CD14-positive monocyte (primary cell): ENCODE measurements at regions not wholly inside any gene's neighbourhood (a gene's known extent, or its start where the extent isn't known, plus 50 kb on each side); places are given as distances from the start of the nearest gene placed in this dataset.

Experiments
- DNase-seq, 3 donors: peaks; one replicate each; pipeline ENCODE4 v3.0.0-alpha.2; 2011 to 2022
- H2AFZ ChIP-seq: 2 replicates; pipeline ENCODE4 v1.6.0; 2012; ENCODE audit warnings: mild to moderate bottlenecking, low read depth, low read length, inconsistent platforms; ENCODE audit not compliant: insufficient read depth, poor library complexity, severe bottlenecking
- H3K27ac ChIP-seq, 2 donors: 1 replicate in 1 of 2; 2 replicates in 1 of 2; pipeline ENCODE4 v1.5.1; 2012 to 2013; ENCODE audit warnings: low read length in 2 of 2, control low read depth in 1 of 2, inconsistent platforms in 1 of 2, low read depth in 1 of 2, mild to moderate bottlenecking in 1 of 2
- H3K27me3 ChIP-seq, 2 donors: one replicate each; pipeline versions ENCODE4 v1.6.0 to v1.6.1; 2011 to 2013; ENCODE audit warnings: low read length in 2 of 2; ENCODE audit not compliant: control insufficient read depth in 2 of 2, insufficient read depth in 2 of 2
- H3K36me3 ChIP-seq, 2 donors: replicated peaks in 1 of 2; 1 replicate in 1 of 2; 2 replicates in 1 of 2; pipeline versions ENCODE4 v1.5.1 to v1.6.1; 2012 to 2013; ENCODE audit warnings: low read length in 2 of 2, control low read depth in 1 of 2, inconsistent platforms in 1 of 2, mild to moderate bottlenecking in 1 of 2; ENCODE audit not compliant: insufficient read depth in 2 of 2, control insufficient read depth in 1 of 2
- H3K4me1 ChIP-seq, 2 donors: 1 replicate in 1 of 2; 2 replicates in 1 of 2; pipeline versions ENCODE4 v1.5.1 to v1.6.1; 2012 to 2013; ENCODE audit warnings: low read length in 2 of 2, control low read depth in 1 of 2, inconsistent platforms in 1 of 2, mild to moderate bottlenecking in 1 of 2, moderate library complexity in 1 of 2; ENCODE audit not compliant: insufficient read depth in 2 of 2, control insufficient read depth in 1 of 2
- H3K4me2 ChIP-seq: replicated peaks from 2 replicates; pipeline ENCODE3; 2012; ENCODE audit warnings: low read length, moderate library complexity, mild to moderate bottlenecking; ENCODE audit not compliant: poor library complexity, severe bottlenecking; ENCODE audit errors: extremely low read depth
- H3K4me3 ChIP-seq, 3 experiments: fragments of 200-600 bp in 1 of 3; sonication (generic) in 1 of 3; replicated peaks in 1 of 3; 1 replicate in 2 of 3; 2 replicates in 1 of 3; pipeline ENCODE4 v1.5.1; 2011 to 2013; ENCODE audit warnings: low read length in 3 of 3, mild to moderate bottlenecking in 3 of 3, control low read depth in 2 of 3, low read depth in 2 of 3, inconsistent platforms in 1 of 3, moderate library complexity in 1 of 3
- H3K79me2 ChIP-seq: 2 replicates; pipeline ENCODE4 v1.6.0; 2012; ENCODE audit warnings: mild to moderate bottlenecking, control low read depth, inconsistent platforms, low read length, moderate library complexity; ENCODE audit not compliant: insufficient read depth
- H3K9ac ChIP-seq: 2 replicates; pipeline ENCODE4 v1.6.0; 2017; ENCODE audit warnings: low read length, mild to moderate bottlenecking; ENCODE audit not compliant: insufficient read depth, poor library complexity, severe bottlenecking
- H3K9me3 ChIP-seq, 2 donors: replicated peaks in 1 of 2; 1 replicate in 1 of 2; 2 replicates in 1 of 2; pipeline versions ENCODE4 v1.5.1 to v1.6.1; 2012 to 2013; ENCODE audit warnings: low read length in 2 of 2, control low read depth in 1 of 2; ENCODE audit not compliant: control insufficient read depth in 1 of 2, insufficient read depth in 1 of 2
- H4K20me1 ChIP-seq: 2 replicates; pipeline ENCODE4 v1.6.0; 2012; ENCODE audit warnings: mild to moderate bottlenecking, low read length, control low read depth, moderate library complexity; ENCODE audit not compliant: insufficient read depth
- H3K27ac Mint-ChIP-seq, 7 donors: one replicate each; pipeline ENCODE4 v1.8.0; 2020; ENCODE audit warnings: mild to moderate bottlenecking in 7 of 7, mixed read lengths in 7 of 7, moderate library complexity in 6 of 7, inconsistent platforms in 2 of 7
- H3K27me3 Mint-ChIP-seq, 3 donors: one replicate each; pipeline ENCODE4 v1.8.0; 2021 to 2022; ENCODE audit warnings: low read depth in 3 of 3, mild to moderate bottlenecking in 3 of 3, mixed read lengths in 3 of 3, moderate library complexity in 3 of 3, inconsistent platforms in 1 of 3
- H3K36me3 Mint-ChIP-seq, 2 donors: one replicate each; pipeline ENCODE4 v1.8.0; 2020; ENCODE audit warnings: mixed read lengths in 2 of 2, inconsistent platforms in 1 of 2, mild to moderate bottlenecking in 1 of 2
- H3K4me1 Mint-ChIP-seq: one replicate; pipeline ENCODE4 v1.8.0; 2020; ENCODE audit warnings: mild to moderate bottlenecking, mixed read lengths
- H3K4me3 Mint-ChIP-seq, 2 donors: one replicate each; pipeline ENCODE4 v1.8.0; 2020; ENCODE audit warnings: mild to moderate bottlenecking in 2 of 2, mixed read lengths in 2 of 2, moderate library complexity in 1 of 2
- H3K9me3 Mint-ChIP-seq, 7 donors: one replicate each; pipeline ENCODE4 v1.8.0; 2020 to 2022; ENCODE audit warnings: mixed read lengths in 7 of 7, mild to moderate bottlenecking in 6 of 7, moderate library complexity in 6 of 7, inconsistent platforms in 2 of 7
- WGBS: methylation state at CpG from one replicate; pipeline ENCODE4 v1.1.5; 2013; ENCODE audit warnings: missing lambda C conversion rate; ENCODE audit not compliant: insufficient coverage; 5-methylcytosine and 5-hydroxymethylcytosine counted together
- intact Hi-C, 2 donors: fragments of 100-400 bp; cut with micrococcal nuclease; formaldehyde crosslinking; loops; one replicate each; pipeline versions ENCODE4 v1.15.0 to v1.15.1; 2023
- TF ChIP-seq, protein P1 (sequence below): fragments of 200-600 bp; IDR thresholded peaks from one replicate; pipeline ENCODE4 v1.8.0; 2022; ENCODE audit warnings: antibody characterized with exemption, mild to moderate bottlenecking

DNA sequence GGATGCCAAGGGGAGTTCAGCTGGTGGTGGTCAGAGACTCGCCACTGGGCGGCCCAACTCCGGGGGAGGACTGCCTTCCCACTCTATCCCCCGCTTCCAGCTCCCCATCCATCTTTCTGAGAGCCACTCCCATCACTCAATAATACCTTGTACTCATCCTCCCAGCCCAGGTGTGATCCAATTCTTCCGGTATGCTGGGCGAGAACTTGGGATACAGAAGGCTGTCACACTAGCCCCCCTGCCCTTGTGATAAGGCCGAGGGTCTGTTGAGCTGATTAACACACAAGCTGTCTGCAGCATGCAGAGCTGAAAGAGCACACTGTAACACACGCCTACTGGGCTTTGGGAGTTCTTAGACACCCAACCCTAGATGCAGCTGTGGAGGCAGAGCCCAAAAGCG lies 460.4 kb upstream of the EEF2KMT start:
- no peaks in the 10 kb centered on the region for H4K20me1 ChIP-seq
- Mint-ChIP-seq H3K27ac (no peak overlapping the region), H3K27me3 (peaks cover 0 to 3% (median 0%) of the 10 kb centered on the region in 3 donors), H3K9me3 (peaks cover 8 to 26% (median 18%) of the 10 kb centered on the region in 7 donors), H3K4me1 (peaks cover 2% of the 10 kb centered on the region), H3K4me3 (no peak overlapping the region), H3K36me3 (no peaks in the 10 kb centered on the region)
- peaks cover 8 to 20% of the 10 kb centered on the region in 2 donors for H3K9me3 ChIP-seq
- WGBS, result 54% methylated on average over 5 of the region's 9 CpGs
- intact Hi-C loops, result no loop called here
- H2AFZ ChIP-seq, result no peak overlapping the region
- H3K9ac ChIP-seq, result no peak overlapping the region
- no peak overlapping the region for H3K4me3 ChIP-seq
- no peak overlapping the region for H3K4me2 ChIP-seq
- DNase-seq, result no peak
- no peaks in the 10 kb centered on the region for H3K4me1 ChIP-seq
- TF ChIP-seq, protein P1, sequence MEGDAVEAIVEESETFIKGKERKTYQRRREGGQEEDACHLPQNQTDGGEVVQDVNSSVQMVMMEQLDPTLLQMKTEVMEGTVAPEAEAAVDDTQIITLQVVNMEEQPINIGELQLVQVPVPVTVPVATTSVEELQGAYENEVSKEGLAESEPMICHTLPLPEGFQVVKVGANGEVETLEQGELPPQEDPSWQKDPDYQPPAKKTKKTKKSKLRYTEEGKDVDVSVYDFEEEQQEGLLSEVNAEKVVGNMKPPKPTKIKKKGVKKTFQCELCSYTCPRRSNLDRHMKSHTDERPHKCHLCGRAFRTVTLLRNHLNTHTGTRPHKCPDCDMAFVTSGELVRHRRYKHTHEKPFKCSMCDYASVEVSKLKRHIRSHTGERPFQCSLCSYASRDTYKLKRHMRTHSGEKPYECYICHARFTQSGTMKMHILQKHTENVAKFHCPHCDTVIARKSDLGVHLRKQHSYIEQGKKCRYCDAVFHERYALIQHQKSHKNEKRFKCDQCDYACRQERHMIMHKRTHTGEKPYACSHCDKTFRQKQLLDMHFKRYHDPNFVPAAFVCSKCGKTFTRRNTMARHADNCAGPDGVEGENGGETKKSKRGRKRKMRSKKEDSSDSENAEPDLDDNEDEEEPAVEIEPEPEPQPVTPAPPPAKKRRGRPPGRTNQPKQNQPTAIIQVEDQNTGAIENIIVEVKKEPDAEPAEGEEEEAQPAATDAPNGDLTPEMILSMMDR, result no peak
- no peaks in the 10 kb centered on the region for H3K27me3 ChIP-seq
- H3K27ac ChIP-seq, result no peak overlapping the region
- no peaks in the 10 kb centered on the region for H3K36me3 ChIP-seq
- no peaks in the 10 kb centered on the region for H3K79me2 ChIP-seq

DNA sequence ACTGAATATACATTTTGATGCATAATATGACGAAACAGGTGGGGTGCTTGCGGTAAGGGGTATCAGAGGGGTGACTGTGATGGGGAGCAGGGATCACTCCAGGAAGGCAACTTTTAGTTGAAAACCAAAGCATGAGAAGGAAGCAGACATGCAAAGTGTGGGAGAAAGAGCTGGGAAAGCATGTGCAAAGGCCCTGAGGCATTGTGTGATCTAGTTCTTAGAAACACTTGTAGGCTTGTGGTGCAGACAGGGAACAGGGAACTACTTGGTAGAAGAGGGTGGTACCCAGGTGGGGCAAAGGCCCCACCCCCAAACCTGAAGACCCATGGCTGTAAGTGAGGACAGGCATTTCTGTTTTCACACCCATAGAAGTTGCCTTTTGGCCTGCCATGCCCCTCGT lies 459.9 kb upstream of the EEF2KMT start:
- WGBS, result 95% methylated on average over 3 of the region's 3 CpGs
- Histone ChIP-seq H2AFZ (no peak overlapping the region), H3K27me3 (no peaks in the 10 kb centered on the region), H3K4me3 (no peak overlapping the region), H4K20me1 (no peaks in the 10 kb centered on the region), H3K79me2 (no peaks in the 10 kb centered on the region), H3K4me1 (no peaks in the 10 kb centered on the region), H3K36me3 (no peaks in the 10 kb centered on the region), H3K27ac (no peak overlapping the region), H3K9ac (no peak overlapping the region), H3K4me2 (no peak overlapping the region), H3K9me3 (peaks cover 8 to 20% of the 10 kb centered on the region in 2 donors)
- Mint-ChIP-seq H3K4me3 (no peak overlapping the region), H3K4me1 (peaks cover 2% of the 10 kb centered on the region), H3K27me3 (peaks cover 0 to 3% (median 0%) of the 10 kb centered on the region in 3 donors), H3K9me3 (peaks cover 8 to 30% (median 18%) of the 10 kb centered on the region in 7 donors), H3K36me3 (no peaks in the 10 kb centered on the region), H3K27ac (no peak overlapping the region)
- TF ChIP-seq, protein P1, result no peak
- DNase-seq, result no peak
- intact Hi-C loops, result no loop called here
